IMR-90 (cell line): ENCODE measurements at regions not wholly inside any gene's neighbourhood (a gene's known extent, or its start where the extent isn't known, plus 50 kb on each side); places are given as distances from the start of the nearest gene placed in this dataset.

ENCODE experiments used
- CEBPB ChIP-seq: IDR thresholded peaks from 2 replicates; pipeline ENCODE4 v1.6.1; 2012; ENCODE audit warnings: low read depth, low read length, improper control_type of control experiment
- FOS ChIP-seq: fragments of 150-350 bp; IDR thresholded peaks from 2 replicates; pipeline ENCODE4 v1.6.1; 2016; ENCODE audit warnings: low read depth, low read length
- MXI1 ChIP-seq: IDR thresholded peaks from 2 replicates; pipeline ENCODE4 v1.6.1; 2012; ENCODE audit warnings: low read depth, mild to moderate bottlenecking, low read length, moderate library complexity, borderline replicate concordance
- RFX5 ChIP-seq: IDR thresholded peaks from 2 replicates; pipeline ENCODE4 v1.8.0; 2012; ENCODE audit warnings: low read depth, mild to moderate bottlenecking, low read length, moderate library complexity
- USF2 ChIP-seq: fragments of 150-350 bp; IDR thresholded peaks from 2 replicates; pipeline ENCODE4 v1.6.1; 2017; ENCODE audit warnings: mild to moderate bottlenecking, antibody characterized with exemption, low read length, low read depth
- TF ChIP-seq, protein P1 (sequence below): conservative IDR thresholded peaks from 2 replicates; pipeline ENCODE4 v1.5.1; 2012; ENCODE audit warnings: mild to moderate bottlenecking, low read depth, low read length, improper control_type of control experiment

DNA sequence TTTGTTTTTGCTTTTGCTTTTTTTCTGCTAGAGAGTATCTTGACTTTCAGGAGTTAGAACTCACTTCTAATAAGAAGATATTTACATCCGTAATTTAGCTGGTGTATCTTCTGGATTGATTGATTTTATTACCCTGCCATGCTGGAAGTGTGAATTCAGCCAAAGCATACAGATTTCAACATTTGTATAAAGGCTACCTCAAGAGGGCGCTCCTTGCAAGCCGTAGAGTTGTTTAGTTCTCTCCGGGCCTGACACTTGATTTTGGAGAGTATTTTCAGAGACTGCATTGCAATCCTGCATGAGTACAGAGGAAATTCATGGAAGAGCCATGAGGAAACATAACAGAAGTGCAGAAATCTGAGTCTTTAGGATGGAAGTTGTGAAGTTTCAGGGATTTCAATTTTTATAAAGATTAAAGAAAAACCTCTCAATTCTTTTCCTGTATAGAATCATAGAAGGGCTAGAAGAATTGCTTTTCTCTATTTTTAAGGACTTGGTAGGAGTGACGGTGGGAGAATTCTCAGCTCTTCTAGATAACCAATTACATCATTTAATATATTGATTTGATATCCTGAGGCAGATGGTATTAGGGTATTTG lies 66.7 kb upstream of the TIAM2 start:
- TF ChIP-seq USF2 (no peak), RFX5 (no peak), CEBPB (0 out of 2 replicates have a peak, but pooled peaks have one; percentile 8), FOS (no peak), MXI1 (no peak)
- TF ChIP-seq, protein P1, sequence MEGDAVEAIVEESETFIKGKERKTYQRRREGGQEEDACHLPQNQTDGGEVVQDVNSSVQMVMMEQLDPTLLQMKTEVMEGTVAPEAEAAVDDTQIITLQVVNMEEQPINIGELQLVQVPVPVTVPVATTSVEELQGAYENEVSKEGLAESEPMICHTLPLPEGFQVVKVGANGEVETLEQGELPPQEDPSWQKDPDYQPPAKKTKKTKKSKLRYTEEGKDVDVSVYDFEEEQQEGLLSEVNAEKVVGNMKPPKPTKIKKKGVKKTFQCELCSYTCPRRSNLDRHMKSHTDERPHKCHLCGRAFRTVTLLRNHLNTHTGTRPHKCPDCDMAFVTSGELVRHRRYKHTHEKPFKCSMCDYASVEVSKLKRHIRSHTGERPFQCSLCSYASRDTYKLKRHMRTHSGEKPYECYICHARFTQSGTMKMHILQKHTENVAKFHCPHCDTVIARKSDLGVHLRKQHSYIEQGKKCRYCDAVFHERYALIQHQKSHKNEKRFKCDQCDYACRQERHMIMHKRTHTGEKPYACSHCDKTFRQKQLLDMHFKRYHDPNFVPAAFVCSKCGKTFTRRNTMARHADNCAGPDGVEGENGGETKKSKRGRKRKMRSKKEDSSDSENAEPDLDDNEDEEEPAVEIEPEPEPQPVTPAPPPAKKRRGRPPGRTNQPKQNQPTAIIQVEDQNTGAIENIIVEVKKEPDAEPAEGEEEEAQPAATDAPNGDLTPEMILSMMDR, result peak; percentile 88
